K562 (cell line): ENCODE measurements at regions not wholly inside any gene's neighbourhood (a gene's known extent, or its start where the extent isn't known, plus 50 kb on each side); places are given as distances from the start of the nearest gene placed in this dataset.

Source experiments
- ATAC-seq: fragments of 200-7000 bp; cut with Tn5 transposase; 3 replicates; pipeline ENCODE4 v1.9.1; 2020; ENCODE audit warnings: moderate library complexity
- BruUV-seq: library from RNA; stranded (reverse); fragments of 400-500 nt; replicated peaks from 2 replicates; lab custom pipeline; 2021; lab: Mats Ljungman, UMichigan
- CTCF ChIA-PET: fragments of 300-600 bp; formaldehyde crosslinking; extraction: SDS; loops from one replicate; lab custom pipeline; 2021; ENCODE audit warnings: low intra/inter-chr PET ratio; lab: Yijun Ruan, JAX
- POLR2A ChIA-PET: fragments of 300-600, 350-650 bp; sonication (Branson Sonifier 250); formaldehyde crosslinking; extraction: SDS; loops from one replicate; lab custom pipeline; 2021; ENCODE audit warnings: antibody characterized with exemption, inconsistent platforms; lab: Yijun Ruan, JAX
- DNase-seq, 4 experiments: peaks; one replicate each; pipeline versions ENCODE4 v3.0.0 to v3.0.0-alpha.2; 2011 to 2018; ENCODE audit warnings: low spot score in 3 of 4, mixed read lengths in 3 of 4; ENCODE audit errors: extremely low read depth in 1 of 4
- FAIRE-seq: peaks from 2 replicates; lab custom pipeline; 2011; peaks lifted over from hg19 to GRCh38; lab: Jason Lieb, UNC
- H2AFZ ChIP-seq: 2 replicates; pipeline ENCODE4 v1.6.0; 2011; ENCODE audit warnings: low read depth, low read length, control low read depth, inconsistent platforms
- H3K27ac ChIP-seq: fragments of 200-600 bp; 3 replicates; pipeline ENCODE4 v1.8.0; 2011; ENCODE audit warnings: low read depth, mild to moderate bottlenecking, control low read depth, inconsistent platforms, low read length, moderate library complexity, mixed read lengths; ENCODE audit errors: extremely low read depth
- H3K27me3 ChIP-seq, 2 experiments: fragments of 300-600 bp in 1 of 2; 2 replicates in 1 of 2; 3 replicates in 1 of 2; pipeline versions ENCODE4 v1.6.0 to v1.8.0; 2011; ENCODE audit warnings: inconsistent platforms in 2 of 2, low read length in 2 of 2, mild to moderate bottlenecking in 1 of 2, mixed read lengths in 1 of 2, moderate library complexity in 1 of 2; ENCODE audit not compliant: control insufficient read depth in 2 of 2, insufficient read depth in 2 of 2
- H3K36me3 ChIP-seq: fragments of 300-600 bp; 3 replicates; pipeline ENCODE4 v1.8.0; 2011; ENCODE audit warnings: mild to moderate bottlenecking, low read length, inconsistent platforms; ENCODE audit not compliant: control insufficient read depth, insufficient read depth
- H3K4me1 ChIP-seq, 2 experiments: fragments of 200-600 bp in 1 of 2; replicated peaks in 1 of 2; 2 replicates in 1 of 2; 3 replicates in 1 of 2; pipeline versions ENCODE4 v1.5.1 to v1.8.0; 2011; ENCODE audit warnings: inconsistent platforms in 2 of 2, low read length in 2 of 2, mild to moderate bottlenecking in 1 of 2, mixed read lengths in 1 of 2, moderate library complexity in 1 of 2; ENCODE audit not compliant: control insufficient read depth in 2 of 2, insufficient read depth in 2 of 2
- H3K4me2 ChIP-seq: 2 replicates; pipeline ENCODE4 v1.6.1; 2011; ENCODE audit warnings: low read length, control low read depth, inconsistent platforms, mixed read lengths; ENCODE audit not compliant: insufficient read depth
- H3K4me3 ChIP-seq: fragments of 200-600 bp; sonication (generic), shearing (Covaris generic); 2 replicates; pipeline ENCODE4 v1.5.1; 2016; ENCODE audit warnings: control low read depth, inconsistent platforms
- H3K79me2 ChIP-seq: fragments of 200-600 bp; 3 replicates; pipeline ENCODE4 v1.8.0; 2011; ENCODE audit warnings: low read length, inconsistent platforms; ENCODE audit not compliant: control insufficient read depth, insufficient read depth
- H3K9ac ChIP-seq, 2 experiments: 2 replicates each; pipeline versions ENCODE4 v1.6.0 to v1.6.1; 2011; ENCODE audit warnings: low read depth in 2 of 2, low read length in 2 of 2, control low read depth in 1 of 2, inconsistent platforms in 1 of 2, mild to moderate bottlenecking in 1 of 2, mixed read lengths in 1 of 2; ENCODE audit not compliant: insufficient read depth in 1 of 2
- H3K9me1 ChIP-seq: one replicate; pipeline ENCODE4 v1.6.0; 2011; ENCODE audit warnings: inconsistent platforms, mild to moderate bottlenecking, low read length, moderate library complexity; ENCODE audit not compliant: control insufficient read depth, insufficient read depth
- H3K9me3 ChIP-seq: replicated peaks from 2 replicates; pipeline ENCODE4 v1.5.1; 2011; ENCODE audit warnings: low read depth, low read length, inconsistent platforms; ENCODE audit not compliant: control insufficient read depth, insufficient read depth
- H4K20me1 ChIP-seq: replicated peaks from 2 replicates; pipeline ENCODE4 v1.6.1; 2011; ENCODE audit warnings: low read length, inconsistent platforms, mixed read lengths; ENCODE audit not compliant: control insufficient read depth, insufficient read depth
- FOXK2 ChIP-seq, 2 experiments: fragments of 450-650 bp; IDR thresholded peaks in 1 of 2; conservative IDR thresholded peaks in 1 of 2; 2 replicates each; pipeline ENCODE4 v1.6.1; 2016; ENCODE audit warnings: low read depth in 2 of 2, mild to moderate bottlenecking in 1 of 2
- HES1 ChIP-seq: fragments of 450-650 bp; IDR thresholded peaks from 2 replicates; pipeline ENCODE4 v1.6.1; 2016; ENCODE audit warnings: low read depth, mild to moderate bottlenecking, moderate library complexity
- ZBTB49 ChIP-seq: sonication (generic); formaldehyde crosslinking; IDR thresholded peaks from 2 replicates; pipeline ENCODE4 v1.8.0; 2022; ENCODE audit warnings: missing genetic modification reagents, mild to moderate bottlenecking, borderline replicate concordance
- WGBS: fragments of 100-300 bp; shearing (Covaris generic); methylation state at CpG from one replicate; pipeline ENCODE4 v1.1.6; 2016; ENCODE audit warnings: low coverage, mixed read lengths; ENCODE audit not compliant: insufficient coverage; ENCODE audit errors: missing lambda C conversion rate; 5-methylcytosine and 5-hydroxymethylcytosine counted together
- in situ Hi-C: fragments of 300-500 bp; cut with MboI; formaldehyde crosslinking; loops from 4 replicates; pipeline ENCODE4 v1.15.0; 2018; ENCODE audit warnings: inconsistent platforms, mixed read lengths
- intact Hi-C: fragments of 100-400 bp; cut with micrococcal nuclease; formaldehyde crosslinking; loops from 2 replicates; pipeline ENCODE4 v1.14.2; 2022

GRCh38 chr2:21730141-21730540, 606.4 kb downstream of the TDRD15 start:
- WGBS, result 0% methylated on average over 3 of the region's 3 CpGs
- no peaks in the 10 kb centered on the region for H4K20me1 ChIP-seq
- CTCF ChIA-PET, result no interaction called here

More at GRCh38 chr2:21730141-21730540, 606.4 kb downstream of the TDRD15 start:
- DNase-seq (no peak), ATAC-seq (no peak), FAIRE-seq (no peak)
- H3K4me3 ChIP-seq, result no peak overlapping the region
- H3K36me3 ChIP-seq, result no peaks in the 10 kb centered on the region
- no peaks in the 10 kb centered on the region for H3K27me3 ChIP-seq
- H3K79me2 ChIP-seq, result no peaks in the 10 kb centered on the region
- no TSS peak for BruUV-seq
- intact Hi-C loops, result no loop called here
- no peaks in the 10 kb centered on the region; the same call in 1 of the 2 replicates for H3K9me3 ChIP-seq
- no peak overlapping the region for H2AFZ ChIP-seq
- no peak overlapping the region for H3K27ac ChIP-seq
- H3K4me1 ChIP-seq, result no peaks in the 10 kb centered on the region
- no peak overlapping the region for H3K4me2 ChIP-seq
- no peak overlapping the region for H3K9ac ChIP-seq
- no peaks in the 10 kb centered on the region for H3K9me1 ChIP-seq
- TF ChIP-seq FOXK2 (conservative IDR thresholded peaks at IDR 0.05 in 1 of 2, IDR thresholded peaks at IDR 0.05 in 1 of 2; ENCODE audit: low read depth in 2 of 2) (no peak), HES1 (no peak), ZBTB49 (no peak)
- POLR2A ChIA-PET, result no interaction called here
- in situ Hi-C loops, result no loop called here
